H1 (cell line): ENCODE measurements at regions not wholly inside any gene's neighbourhood (a gene's known extent, or its start where the extent isn't known, plus 50 kb on each side); places are given as distances from the start of the nearest gene placed in this dataset.

ENCODE experiments used
- CTCF ChIA-PET: fragments of 300-600 bp; sonication (Branson Sonifier 250); formaldehyde crosslinking; loops from one replicate; lab custom pipeline; 2021; ENCODE audit not compliant: partially characterized antibody; lab: Charles Lee
- POLR2A ChIA-PET: fragments of 300-600 bp; sonication (Branson Sonifier 250); formaldehyde crosslinking; loops from one replicate; lab custom pipeline; 2021; ENCODE audit warnings: inconsistent platforms; ENCODE audit not compliant: partially characterized antibody; lab: Charles Lee
- DNase-seq, 2 experiments: peaks; one replicate each; pipeline versions ENCODE4 v3.0.0 to v3.0.0-alpha.2; 2010 to 2022; ENCODE audit warnings: low spot score in 2 of 2, low read depth in 1 of 2, mixed read lengths in 1 of 2
- FAIRE-seq: peaks from 2 replicates; lab custom pipeline; 2011; peaks lifted over from hg19 to GRCh38; lab: Jason Lieb, UNC
- H2AFZ ChIP-seq: 2 replicates; pipeline ENCODE4 v1.8.1; 2012; ENCODE audit warnings: low read length, inconsistent platforms
- H2AK5ac ChIP-seq: 2 replicates; pipeline ENCODE4 v1.6.1; 2013; ENCODE audit warnings: low read depth, low read length
- H2BK120ac ChIP-seq: replicated peaks from 2 replicates; pipeline ENCODE3; 2013; ENCODE audit warnings: low read depth, low read length, inconsistent platforms
- H2BK12ac ChIP-seq: 2 replicates; pipeline ENCODE4 v1.6.1; 2013; ENCODE audit warnings: low read depth, low read length
- H2BK15ac ChIP-seq: 2 replicates; pipeline ENCODE4 v1.6.1; 2013; ENCODE audit warnings: low read length
- H2BK20ac ChIP-seq: 2 replicates; pipeline ENCODE4 v1.6.1; 2013; ENCODE audit warnings: low read length
- H2BK5ac ChIP-seq: 2 replicates; pipeline ENCODE4 v1.6.1; 2013; ENCODE audit warnings: low read depth, low read length
- H3K14ac ChIP-seq: 2 replicates; pipeline ENCODE4 v1.6.1; 2013; ENCODE audit warnings: inconsistent platforms; ENCODE audit not compliant: insufficient read length
- H3K18ac ChIP-seq: 2 replicates; pipeline ENCODE4 v1.6.1; 2013; ENCODE audit warnings: low read length; ENCODE audit errors: extremely low read depth
- H3K23ac ChIP-seq: 2 replicates; pipeline ENCODE4 v1.6.1; 2013; ENCODE audit warnings: inconsistent platforms; ENCODE audit not compliant: insufficient read length
- H3K23me2 ChIP-seq: 2 replicates; pipeline ENCODE4 v1.6.1; 2013; ENCODE audit warnings: low read depth, low read length
- H3K27ac ChIP-seq: 2 replicates; pipeline ENCODE4 v1.6.1; 2011; ENCODE audit warnings: low read depth, low read length, inconsistent platforms
- H3K27me3 ChIP-seq, 4 experiments: replicated peaks in 1 of 4; 1 replicate in 1 of 4; 2 replicates in 3 of 4; pipeline versions ENCODE4 v1.6.1 to v1.8.1; 2011 to 2013; ENCODE audit warnings: low read length in 3 of 4, mild to moderate bottlenecking in 3 of 4, inconsistent platforms in 2 of 4, mixed read lengths in 2 of 4, moderate library complexity in 1 of 4; ENCODE audit not compliant: control insufficient read depth in 3 of 4, insufficient read depth in 3 of 4; ENCODE audit errors: extremely low read depth in 1 of 4
- H3K36me3 ChIP-seq, 4 experiments: 2 replicates each; pipeline versions ENCODE4 v1.6.1 to v1.8.1; 2011 to 2013; ENCODE audit warnings: mild to moderate bottlenecking in 4 of 4, low read length in 3 of 4, moderate library complexity in 2 of 4, control low read depth in 1 of 4, inconsistent platforms in 1 of 4; ENCODE audit not compliant: insufficient read depth in 4 of 4, control insufficient read depth in 2 of 4
- H3K4ac ChIP-seq: replicated peaks from 2 replicates; pipeline ENCODE3; 2013; ENCODE audit warnings: low read length, low read depth, mixed read lengths, inconsistent platforms; ENCODE audit not compliant: insufficient read length
- H3K4me1 ChIP-seq, 4 experiments: replicated peaks in 1 of 4; 1 replicate in 1 of 4; 2 replicates in 3 of 4; pipeline versions ENCODE4 v1.6.1 to v1.8.1; 2011 to 2013; ENCODE audit warnings: low read length in 3 of 4, inconsistent platforms in 2 of 4, mixed read lengths in 1 of 4; ENCODE audit not compliant: insufficient read depth in 4 of 4, control insufficient read depth in 3 of 4
- H3K4me2 ChIP-seq, 2 experiments: 2 replicates each; pipeline versions ENCODE4 v1.6.1 to v1.8.1; 2011 to 2013; ENCODE audit warnings: low read depth in 2 of 2, low read length in 2 of 2, control low read depth in 1 of 2, inconsistent platforms in 1 of 2, mild to moderate bottlenecking in 1 of 2; ENCODE audit not compliant: insufficient read depth in 1 of 2
- H3K4me3 ChIP-seq, 4 experiments: fragments of 200-600, 300-600 bp in 1 of 4; sonication (generic), shearing (Covaris generic), sonication (Bioruptor Twin) in 1 of 4; 2 replicates each; pipeline versions ENCODE4 v1.5.1 to v1.8.1; 2011 to 2016; ENCODE audit warnings: low read length in 4 of 4, low read depth in 3 of 4, control low read depth in 2 of 4, inconsistent platforms in 2 of 4, mild to moderate bottlenecking in 2 of 4, mixed read lengths in 1 of 4, moderate library complexity in 1 of 4; ENCODE audit not compliant: insufficient read depth in 2 of 4; ENCODE audit errors: extremely low read depth in 1 of 4
- H3K56ac ChIP-seq: replicated peaks from 2 replicates; pipeline ENCODE3; 2013; ENCODE audit warnings: low read depth, mild to moderate bottlenecking, mixed read lengths, low read length, inconsistent platforms; ENCODE audit not compliant: insufficient read length
- H3K79me1 ChIP-seq: 2 replicates; pipeline ENCODE4 v1.6.1; 2013; ENCODE audit warnings: low read depth, low read length, control low read depth
- H3K79me2 ChIP-seq, 2 experiments: 2 replicates each; pipeline versions ENCODE4 v1.6.1 to v1.8.1; 2012 to 2013; ENCODE audit warnings: low read length in 2 of 2, mild to moderate bottlenecking in 2 of 2, inconsistent platforms in 1 of 2; ENCODE audit not compliant: insufficient read depth in 2 of 2, control insufficient read depth in 1 of 2
- H3K9ac ChIP-seq, 4 experiments: replicated peaks in 1 of 4; 1 replicate in 1 of 4; 2 replicates in 3 of 4; pipeline versions ENCODE4 v1.6.1 to v1.8.1; 2011 to 2013; ENCODE audit warnings: low read depth in 3 of 4, low read length in 3 of 4, control low read depth in 2 of 4, mild to moderate bottlenecking in 2 of 4, moderate library complexity in 2 of 4, inconsistent platforms in 1 of 4; ENCODE audit errors: extremely low read depth in 1 of 4
- H3K9me3 ChIP-seq, 2 experiments: 2 replicates each; pipeline versions ENCODE4 v1.6.1 to v1.8.1; 2012 to 2013; ENCODE audit warnings: mild to moderate bottlenecking in 2 of 2, moderate library complexity in 2 of 2, control low read depth in 1 of 2, inconsistent platforms in 1 of 2, low read depth in 1 of 2, low read length in 1 of 2, mixed read lengths in 1 of 2; ENCODE audit not compliant: insufficient read depth in 2 of 2
- H4K20me1 ChIP-seq, 2 experiments: replicated peaks in 1 of 2; 2 replicates each; pipeline versions ENCODE3 to v1.8.1; 2011 to 2013; ENCODE audit warnings: inconsistent platforms in 2 of 2, low read length in 2 of 2, mild to moderate bottlenecking in 1 of 2; ENCODE audit not compliant: insufficient read depth in 2 of 2, control insufficient read depth in 1 of 2
- H4K5ac ChIP-seq: 2 replicates; pipeline ENCODE4 v1.6.1; 2013; ENCODE audit warnings: low read length, low read depth, mixed read lengths, inconsistent platforms; ENCODE audit not compliant: insufficient read length
- H4K8ac ChIP-seq: 2 replicates; pipeline ENCODE4 v1.8.0; 2013; ENCODE audit warnings: mild to moderate bottlenecking, moderate library complexity, low read length, inconsistent platforms; ENCODE audit not compliant: insufficient read depth; ENCODE audit errors: extremely low read depth
- H4K91ac ChIP-seq: replicated peaks from 2 replicates; pipeline ENCODE3; 2013; ENCODE audit warnings: low read length, mixed read lengths, inconsistent platforms; ENCODE audit not compliant: insufficient read length
- NANOG ChIP-seq: IDR thresholded peaks from 2 replicates; pipeline ENCODE4 v1.6.1; 2011; ENCODE audit warnings: low read length, low read depth, mild to moderate bottlenecking, inconsistent platforms; ENCODE audit not compliant: insufficient read depth, poor library complexity, severe bottlenecking
- SIRT6 ChIP-seq: IDR thresholded peaks from one replicate; pipeline ENCODE4 v1.7.1; 2012; ENCODE audit warnings: low read length, inconsistent platforms
- YY1 ChIP-seq: IDR thresholded peaks from 2 replicates; pipeline ENCODE4 v1.6.1; 2011; ENCODE audit warnings: low read depth, mild to moderate bottlenecking, low read length
- WGBS, 2 experiments: shearing (Covaris generic) in 1 of 2; methylation state at CpG; one replicate each; pipeline versions ENCODE4 v1.1.6 to v1.1.7; 2013 to 2015; ENCODE audit warnings: low lambda C conversion rate in 2 of 2, mixed read lengths in 2 of 2, inconsistent platforms in 1 of 2, low coverage in 1 of 2, missing lambda C conversion rate in 1 of 2; ENCODE audit not compliant: insufficient replicate concordance in 2 of 2, insufficient coverage in 1 of 2, insufficient read length in 1 of 2; ENCODE audit errors: extremely low coverage in 1 of 2, missing lambda C conversion rate in 1 of 2; 5-methylcytosine and 5-hydroxymethylcytosine counted together

DNA sequence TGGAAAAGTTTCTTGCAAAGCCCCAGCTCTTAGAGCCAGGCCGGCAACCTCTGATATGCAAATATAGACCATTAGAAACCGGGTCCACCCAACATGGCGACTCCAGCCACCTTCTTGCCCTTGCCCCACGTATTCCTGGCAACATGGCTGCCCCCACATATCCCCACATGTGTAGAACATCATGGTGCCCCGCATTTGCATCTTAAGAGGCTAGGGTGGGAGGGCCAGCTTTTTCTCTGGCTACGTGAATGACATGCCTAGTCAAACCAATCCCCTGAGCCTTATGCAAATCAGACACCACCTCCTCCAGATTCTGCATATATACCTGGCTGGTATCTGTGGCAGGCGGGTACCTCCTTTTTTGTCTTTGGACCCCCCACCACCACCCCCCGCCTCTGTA, 106.1 kb upstream of the PTPRT start:
- no peak overlapping the region for H3K4ac ChIP-seq
- H3K79me2 ChIP-seq, result no peaks in the 10 kb centered on the region
- H3K79me1 ChIP-seq, result no peaks in the 10 kb centered on the region
- no peak overlapping the region for H3K18ac ChIP-seq
- no peaks in the 10 kb centered on the region for H3K36me3 ChIP-seq
- H3K4me1 ChIP-seq, result peaks cover 0 to 5% (median 3%) of the 10 kb centered on the region in 4 experiments; a peak in 5 of 7 replicates
- no peak overlapping the region for H3K9ac ChIP-seq
- peaks cover 7 to 8% of the 10 kb centered on the region in 2 experiments; a peak in 2 of 4 replicates for H3K9me3 ChIP-seq
- no peak overlapping the region for H4K5ac ChIP-seq
- H4K8ac ChIP-seq, result no peak overlapping the region
- H4K91ac ChIP-seq, result no peak overlapping the region
- WGBS, 2 experiments, result 90% methylated on average over 7 of the region's 8 CpGs; no CpG with 5 or more reads in 1 of the 2 experiments
- H3K4me2 ChIP-seq, result no peak overlapping the region
- no peak overlapping the region for H3K14ac ChIP-seq
- DNase-seq (no peak), FAIRE-seq (no peak)
- no peaks in the 10 kb centered on the region; a peak in 1 of 7 replicates for H3K27me3 ChIP-seq
- no peak overlapping the region for H3K4me3 ChIP-seq
- no peaks in the 10 kb centered on the region for H3K23me2 ChIP-seq
- ChIA-PET POLR2A (no interaction called here), CTCF (no interaction called here)
- no peak overlapping the region for H2BK120ac ChIP-seq
- H2AK5ac ChIP-seq, result no peak overlapping the region
- no peak overlapping the region for H3K23ac ChIP-seq
- H2BK12ac ChIP-seq, result no peak overlapping the region
- H3K56ac ChIP-seq, result no peak overlapping the region
- H3K27ac ChIP-seq, result no peak overlapping the region
- no peak overlapping the region for H2AFZ ChIP-seq
- TF ChIP-seq NANOG, result no peak
- TF ChIP-seq SIRT6, result no peak
- 0 out of 2 replicates have a peak, but pooled peaks have one; percentile 43 for TF ChIP-seq YY1
- H2BK15ac ChIP-seq, result no peak overlapping the region
- H2BK20ac ChIP-seq, result no peak overlapping the region
- no peak overlapping the region for H2BK5ac ChIP-seq
- H4K20me1 ChIP-seq, result no peaks in the 10 kb centered on the region
